Panc1 (cell line): ENCODE measurements at regions not wholly inside any gene's neighbourhood (a gene's known extent, or its start where the extent isn't known, plus 50 kb on each side); places are given as distances from the start of the nearest gene placed in this dataset.

ENCODE experiments used
- ATAC-seq: fragments of 200-7000 bp; cut with Tn5 transposase; 2 replicates; pipeline ENCODE4 v1.9.1; 2020; ENCODE audit warnings: mild to moderate bottlenecking, moderate library complexity
- BruUV-seq: library from RNA; stranded (reverse); fragments of 400-500 nt; replicated peaks from 2 replicates; lab custom pipeline; 2021; lab: Mats Ljungman, UMichigan
- CTCF ChIA-PET: fragments of 300-600 bp; sonication (Branson Sonifier 250); formaldehyde crosslinking; loops from one replicate; lab custom pipeline; 2022; ENCODE audit warnings: antibody characterized with exemption; lab: Charles Lee
- POLR2A ChIA-PET: fragments of 300-600 bp; sonication (Branson Sonifier 250); formaldehyde crosslinking; loops from one replicate; lab custom pipeline; 2022; ENCODE audit warnings: antibody characterized with exemption; lab: Charles Lee
- DNase-seq: peaks from one replicate; pipeline ENCODE4 v3.0.0-alpha.2; 2010; ENCODE audit warnings: low read depth, low spot score
- H3K27ac ChIP-seq: 2 replicates; pipeline ENCODE4 v1.5.1; 2011; ENCODE audit warnings: mild to moderate bottlenecking, low read length, inconsistent platforms
- H3K27me3 ChIP-seq: fragments of 200-500 bp; sonication (Bioruptor generic); 2 replicates; pipeline ENCODE4 v1.6.0; 2014; ENCODE audit warnings: low read length, inconsistent platforms; ENCODE audit not compliant: control insufficient read depth, insufficient read depth
- H3K36me3 ChIP-seq: fragments of 200-500 bp; sonication (Bioruptor generic); 2 replicates; pipeline ENCODE4 v1.5.1; 2014; ENCODE audit warnings: inconsistent platforms, mild to moderate bottlenecking, low read length, moderate library complexity; ENCODE audit not compliant: control insufficient read depth, insufficient read depth
- H3K4me1 ChIP-seq: 2 replicates; pipeline ENCODE4 v1.5.1; 2011; ENCODE audit warnings: inconsistent platforms, mild to moderate bottlenecking, low read length, moderate library complexity; ENCODE audit not compliant: control insufficient read depth, insufficient read depth
- H3K4me3 ChIP-seq, 2 experiments: 2 replicates each; pipeline ENCODE4 v1.5.1; 2011 to 2012; ENCODE audit warnings: low read depth in 2 of 2, low read length in 2 of 2, mild to moderate bottlenecking in 2 of 2, inconsistent platforms in 1 of 2, moderate library complexity in 1 of 2
- H3K9me3 ChIP-seq: fragments of 200-500 bp; sonication (Bioruptor generic); 2 replicates; pipeline ENCODE4 v1.5.1; 2014; ENCODE audit warnings: low read depth, mild to moderate bottlenecking, inconsistent platforms, low read length, moderate library complexity; ENCODE audit not compliant: control insufficient read depth, insufficient read depth
- POLR2AphosphoS5 ChIP-seq: IDR thresholded peaks from 2 replicates; pipeline ENCODE4 v1.6.1; 2012; ENCODE audit warnings: mild to moderate bottlenecking, low read depth, low read length, moderate library complexity
- SIN3A ChIP-seq: IDR thresholded peaks from 2 replicates; pipeline ENCODE4 v1.6.1; 2012; ENCODE audit warnings: low read depth, mild to moderate bottlenecking, low read length, moderate library complexity, borderline replicate concordance; ENCODE audit not compliant: insufficient read depth
- TCF7L2 ChIP-seq: IDR thresholded peaks from 2 replicates; pipeline ENCODE4 v1.6.1; 2011; ENCODE audit warnings: mild to moderate bottlenecking, low read depth, low read length, inconsistent platforms
- in situ Hi-C: cut with HindIII; loops from 2 replicates; pipeline ENCODE4 v1.10.0; 2016; ENCODE audit warnings: low sequenced_read_pairs, low pct_unique_long_range_greater_than_20kb
- intact Hi-C: fragments of 100-400 bp; cut with micrococcal nuclease; formaldehyde crosslinking; loops from one replicate; pipeline ENCODE4 v1.10.0; 2022; ENCODE audit not compliant: unreplicated experiment
- TF ChIP-seq, protein P1 (sequence below): fragments of 450-650 bp; IDR thresholded peaks from 2 replicates; pipeline ENCODE4 v1.5.1; 2017; ENCODE audit warnings: mild to moderate bottlenecking
- TF ChIP-seq, protein P2 (sequence below), 2 experiments: IDR thresholded peaks; 2 replicates each; pipeline ENCODE4 v1.6.1; 2011 to 2012; ENCODE audit warnings: low read depth in 2 of 2, control low read depth in 1 of 2, low read length in 1 of 2, mild to moderate bottlenecking in 1 of 2, moderate library complexity in 1 of 2; ENCODE audit not compliant: insufficient read depth in 1 of 2

DNA sequence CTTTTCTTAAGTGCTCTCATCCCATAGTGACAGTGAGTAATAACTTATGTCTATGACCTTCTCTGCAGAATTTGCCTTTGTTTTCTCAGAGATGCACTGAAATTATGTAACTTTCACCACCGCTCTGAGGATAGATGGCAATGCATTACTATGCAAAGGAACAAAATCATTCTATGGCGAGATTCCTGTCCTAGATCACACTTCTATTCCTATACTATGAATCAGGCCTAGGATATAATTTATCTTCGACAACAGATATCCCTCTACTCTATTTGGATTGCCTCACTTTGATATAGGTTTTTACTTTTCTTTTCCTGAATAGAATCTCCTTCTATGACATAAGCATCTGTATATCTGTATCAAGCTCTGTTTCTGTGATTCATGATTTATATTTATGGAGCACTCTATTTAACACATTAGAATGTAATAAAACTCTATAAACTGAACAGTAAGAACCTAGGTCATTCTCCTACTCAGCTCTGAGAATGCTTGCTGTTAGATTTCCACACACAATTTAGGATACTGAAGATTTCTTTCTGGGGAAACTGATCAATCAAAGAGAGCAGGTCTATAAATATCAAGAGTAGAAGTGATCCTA lies 1082.3 kb upstream of the ADGRL3 start:
- no TSS peak for BruUV-seq
- no peak for ATAC-seq

GRCh38 chr4:60122820-60123219 lies 1077.3 kb upstream of the ADGRL3 start:
- no peaks in the 10 kb centered on the region; the same call in 1 of the 2 replicates for H3K9me3 ChIP-seq
- TF ChIP-seq POLR2AphosphoS5 (no peak), TCF7L2 (no peak), SIN3A (no peak)
- TF ChIP-seq, protein P1, sequence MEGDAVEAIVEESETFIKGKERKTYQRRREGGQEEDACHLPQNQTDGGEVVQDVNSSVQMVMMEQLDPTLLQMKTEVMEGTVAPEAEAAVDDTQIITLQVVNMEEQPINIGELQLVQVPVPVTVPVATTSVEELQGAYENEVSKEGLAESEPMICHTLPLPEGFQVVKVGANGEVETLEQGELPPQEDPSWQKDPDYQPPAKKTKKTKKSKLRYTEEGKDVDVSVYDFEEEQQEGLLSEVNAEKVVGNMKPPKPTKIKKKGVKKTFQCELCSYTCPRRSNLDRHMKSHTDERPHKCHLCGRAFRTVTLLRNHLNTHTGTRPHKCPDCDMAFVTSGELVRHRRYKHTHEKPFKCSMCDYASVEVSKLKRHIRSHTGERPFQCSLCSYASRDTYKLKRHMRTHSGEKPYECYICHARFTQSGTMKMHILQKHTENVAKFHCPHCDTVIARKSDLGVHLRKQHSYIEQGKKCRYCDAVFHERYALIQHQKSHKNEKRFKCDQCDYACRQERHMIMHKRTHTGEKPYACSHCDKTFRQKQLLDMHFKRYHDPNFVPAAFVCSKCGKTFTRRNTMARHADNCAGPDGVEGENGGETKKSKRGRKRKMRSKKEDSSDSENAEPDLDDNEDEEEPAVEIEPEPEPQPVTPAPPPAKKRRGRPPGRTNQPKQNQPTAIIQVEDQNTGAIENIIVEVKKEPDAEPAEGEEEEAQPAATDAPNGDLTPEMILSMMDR: no peak
- TF ChIP-seq, protein P2, sequence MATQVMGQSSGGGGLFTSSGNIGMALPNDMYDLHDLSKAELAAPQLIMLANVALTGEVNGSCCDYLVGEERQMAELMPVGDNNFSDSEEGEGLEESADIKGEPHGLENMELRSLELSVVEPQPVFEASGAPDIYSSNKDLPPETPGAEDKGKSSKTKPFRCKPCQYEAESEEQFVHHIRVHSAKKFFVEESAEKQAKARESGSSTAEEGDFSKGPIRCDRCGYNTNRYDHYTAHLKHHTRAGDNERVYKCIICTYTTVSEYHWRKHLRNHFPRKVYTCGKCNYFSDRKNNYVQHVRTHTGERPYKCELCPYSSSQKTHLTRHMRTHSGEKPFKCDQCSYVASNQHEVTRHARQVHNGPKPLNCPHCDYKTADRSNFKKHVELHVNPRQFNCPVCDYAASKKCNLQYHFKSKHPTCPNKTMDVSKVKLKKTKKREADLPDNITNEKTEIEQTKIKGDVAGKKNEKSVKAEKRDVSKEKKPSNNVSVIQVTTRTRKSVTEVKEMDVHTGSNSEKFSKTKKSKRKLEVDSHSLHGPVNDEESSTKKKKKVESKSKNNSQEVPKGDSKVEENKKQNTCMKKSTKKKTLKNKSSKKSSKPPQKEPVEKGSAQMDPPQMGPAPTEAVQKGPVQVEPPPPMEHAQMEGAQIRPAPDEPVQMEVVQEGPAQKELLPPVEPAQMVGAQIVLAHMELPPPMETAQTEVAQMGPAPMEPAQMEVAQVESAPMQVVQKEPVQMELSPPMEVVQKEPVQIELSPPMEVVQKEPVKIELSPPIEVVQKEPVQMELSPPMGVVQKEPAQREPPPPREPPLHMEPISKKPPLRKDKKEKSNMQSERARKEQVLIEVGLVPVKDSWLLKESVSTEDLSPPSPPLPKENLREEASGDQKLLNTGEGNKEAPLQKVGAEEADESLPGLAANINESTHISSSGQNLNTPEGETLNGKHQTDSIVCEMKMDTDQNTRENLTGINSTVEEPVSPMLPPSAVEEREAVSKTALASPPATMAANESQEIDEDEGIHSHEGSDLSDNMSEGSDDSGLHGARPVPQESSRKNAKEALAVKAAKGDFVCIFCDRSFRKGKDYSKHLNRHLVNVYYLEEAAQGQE (IDR thresholded peaks at IDR 0.05; ENCODE audit: insufficient read depth in 1 of 2, low read depth in 2 of 2, low read length in 1 of 2): no peak
- no peak overlapping the region for H3K4me3 ChIP-seq
- no TSS peak for BruUV-seq
- ATAC-seq: no peak
- intact Hi-C loops (no loop called here), in situ Hi-C loops (no loop called here)
- no peaks in the 10 kb centered on the region for H3K36me3 ChIP-seq
- DNase-seq: no peak
- H3K27ac ChIP-seq: no peak overlapping the region
- H3K27me3 ChIP-seq: no peaks in the 10 kb centered on the region
- ChIA-PET CTCF (no interaction called here), POLR2A (no interaction called here)
- no peaks in the 10 kb centered on the region for H3K4me1 ChIP-seq

More for the DNA sequence above, 1082.3 kb upstream of the ADGRL3 start:
- no peaks in the 10 kb centered on the region for H3K27me3 ChIP-seq
- intact Hi-C loops: no loop called here
- TF ChIP-seq, protein P2 (IDR thresholded peaks at IDR 0.05; ENCODE audit: insufficient read depth in 1 of 2, low read depth in 2 of 2, low read length in 1 of 2): no peak
- TF ChIP-seq POLR2AphosphoS5 (no peak), SIN3A (no peak), TCF7L2 (no peak)
- TF ChIP-seq, protein P1: no peak
- H3K27ac ChIP-seq: no peak overlapping the region
- H3K4me3 ChIP-seq: no peak overlapping the region
- no peak for DNase-seq
- H3K36me3 ChIP-seq: no peaks in the 10 kb centered on the region
- in situ Hi-C loops: no loop called here
- no peaks in the 10 kb centered on the region for H3K4me1 ChIP-seq
- ChIA-PET CTCF (no interaction called here), POLR2A (no interaction called here)
- no peaks in the 10 kb centered on the region for H3K9me3 ChIP-seq
